SK-N-SH (cell line): ENCODE measurements at regions not wholly inside any gene's neighbourhood (a gene's known extent, or its start where the extent isn't known, plus 50 kb on each side); places are given as distances from the start of the nearest gene placed in this dataset.

Experiments
- CTCF ChIA-PET: fragments of 300-600, 350-600 bp; formaldehyde crosslinking; extraction: SDS; loops from one replicate; lab custom pipeline; 2021; lab: Yijun Ruan, JAX
- POLR2A ChIA-PET: fragments of 350-600 bp; sonication (Branson Sonifier 250); formaldehyde crosslinking; extraction: SDS; loops from one replicate; lab custom pipeline; 2020; ENCODE audit warnings: antibody characterized with exemption, inconsistent platforms; lab: Yijun Ruan, JAX
- DNase-seq: peaks from one replicate; pipeline ENCODE4 v3.0.0; 2012
- H2AFZ ChIP-seq: fragments of 200-600 bp; sonication (generic); 2 replicates; pipeline ENCODE4 v1.8.1; 2016; ENCODE audit warnings: antibody characterized with exemption, mild to moderate bottlenecking, low read depth
- H3F3A ChIP-seq: fragments of 200-600 bp; sonication (generic); replicated peaks from 2 replicates; pipeline ENCODE3; 2016; ENCODE audit warnings: antibody characterized with exemption, mild to moderate bottlenecking; ENCODE audit not compliant: insufficient read depth
- H3K27ac ChIP-seq, 2 experiments: fragments of 200-500 bp in 1 of 2; fragments of 200-600 bp in 1 of 2; sonication (Bioruptor generic) in 1 of 2; sonication (generic), shearing (Covaris generic) in 1 of 2; 2 replicates each; pipeline versions ENCODE4 v1.5.1 to v1.6.1; 2014 to 2016; ENCODE audit warnings: low read depth in 2 of 2, inconsistent platforms in 1 of 2, low read length in 1 of 2, mild to moderate bottlenecking in 1 of 2, mixed read lengths in 1 of 2
- H3K27me3 ChIP-seq: fragments of 200-600 bp; sonication (generic), shearing (Covaris generic); 2 replicates; pipeline ENCODE4 v1.6.1; 2016; ENCODE audit warnings: mixed run types; ENCODE audit not compliant: insufficient read depth
- H3K36me3 ChIP-seq, 2 experiments: fragments of 200-500 bp in 1 of 2; fragments of 200-600 bp in 1 of 2; sonication (Bioruptor generic) in 1 of 2; sonication (generic) in 1 of 2; replicated peaks in 1 of 2; 2 replicates each; pipeline versions ENCODE3 to v1.5.1; 2014 to 2016; ENCODE audit warnings: low read length in 1 of 2, mild to moderate bottlenecking in 1 of 2; ENCODE audit not compliant: insufficient read depth in 2 of 2, control insufficient read depth in 1 of 2
- H3K4me1 ChIP-seq, 2 experiments: fragments of 200-500 bp in 1 of 2; fragments of 200-600 bp in 1 of 2; sonication (Bioruptor generic) in 1 of 2; sonication (generic), shearing (Covaris generic) in 1 of 2; 2 replicates each; pipeline versions ENCODE4 v1.5.1 to v1.6.1; 2014 to 2016; ENCODE audit warnings: low read depth in 1 of 2, low read length in 1 of 2, mixed run types in 1 of 2; ENCODE audit not compliant: insufficient read depth in 2 of 2, control insufficient read depth in 1 of 2
- H3K4me2 ChIP-seq: fragments of 200-600 bp; sonication (generic), shearing (Covaris generic); 2 replicates; pipeline ENCODE4 v1.6.1; 2017; ENCODE audit warnings: mixed run types
- H3K4me3 ChIP-seq, 2 experiments: fragments of 200-500 bp in 1 of 2; fragments of 200-600 bp in 1 of 2; sonication (Bioruptor generic) in 1 of 2; sonication (generic), shearing (Covaris generic) in 1 of 2; 2 replicates each; pipeline versions ENCODE4 v1.5.1 to v1.8.1; 2014 to 2016; ENCODE audit warnings: low read depth in 2 of 2, inconsistent platforms in 1 of 2, low read length in 1 of 2, mild to moderate bottlenecking in 1 of 2, mixed read lengths in 1 of 2, moderate library complexity in 1 of 2
- H3K79me2 ChIP-seq: fragments of 200-600 bp; sonication (generic); 2 replicates; pipeline ENCODE4 v1.8.1; 2017; ENCODE audit warnings: mild to moderate bottlenecking; ENCODE audit not compliant: insufficient read depth
- H3K9ac ChIP-seq: fragments of 200-600 bp; sonication (generic); 2 replicates; pipeline ENCODE4 v1.6.1; 2017; ENCODE audit warnings: mixed run types
- H3K9me2 ChIP-seq: fragments of 200-600 bp; sonication (generic); 2 replicates; pipeline ENCODE4 v1.6.1; 2017; ENCODE audit warnings: mixed run types
- H3K9me3 ChIP-seq: fragments of 200-600 bp; sonication (generic); 2 replicates; pipeline ENCODE4 v1.6.1; 2017; ENCODE audit warnings: mixed run types, mild to moderate bottlenecking, moderate library complexity
- H4K20me1 ChIP-seq: fragments of 200-600 bp; sonication (generic); 2 replicates; pipeline ENCODE4 v1.6.1; 2017; ENCODE audit warnings: mild to moderate bottlenecking, mixed run types; ENCODE audit not compliant: insufficient read depth
- CHD2 ChIP-seq: fragments of 150-350 bp; IDR thresholded peaks from 2 replicates; pipeline ENCODE4 v1.6.1; 2018; ENCODE audit warnings: low read length; ENCODE audit not compliant: partially characterized antibody
- FOSL2 ChIP-seq: IDR thresholded peaks from 2 replicates; pipeline ENCODE4 v1.4.0; 2012; ENCODE audit warnings: low read depth, mild to moderate bottlenecking, moderate library complexity, borderline replicate concordance
- FOXJ3 ChIP-seq: sonication (generic); formaldehyde crosslinking; IDR thresholded peaks from 2 replicates; pipeline ENCODE4 v1.5.1; 2020; ENCODE audit warnings: mild to moderate bottlenecking, missing genetic modification reagents
- GABPA ChIP-seq: IDR thresholded peaks from 2 replicates; pipeline ENCODE4 v1.4.0; 2012; ENCODE audit warnings: low read depth, mild to moderate bottlenecking
- IRF3 ChIP-seq: fragments of 150-350 bp; IDR thresholded peaks from 2 replicates; pipeline ENCODE4 v1.6.1; 2016; ENCODE audit warnings: mild to moderate bottlenecking, low read depth, low read length
- NRF1 ChIP-seq: IDR thresholded peaks from 2 replicates; pipeline ENCODE4 v1.6.1; 2012; ENCODE audit warnings: low read depth, mild to moderate bottlenecking, low read length
- POLR2AphosphoS5 ChIP-seq: IDR thresholded peaks from 2 replicates; pipeline ENCODE4 v1.6.1; 2012; ENCODE audit warnings: low read depth, low read length
- REST ChIP-seq: IDR thresholded peaks from 2 replicates; pipeline ENCODE4 v1.6.1; 2012; ENCODE audit warnings: mild to moderate bottlenecking, low read depth, low read length, moderate library complexity
- SIN3A ChIP-seq: IDR thresholded peaks from 2 replicates; pipeline ENCODE4 v1.6.1; 2012; ENCODE audit warnings: low read depth, mild to moderate bottlenecking, low read length, moderate library complexity, borderline replicate concordance
- TAF1 ChIP-seq: IDR thresholded peaks from 2 replicates; pipeline ENCODE4 v1.6.1; 2012; ENCODE audit warnings: low read depth, mild to moderate bottlenecking, low read length, moderate library complexity, borderline replicate concordance
- WGBS: methylation state at CpG from one replicate; pipeline ENCODE4 v1.1.6; 2017; ENCODE audit warnings: low lambda C conversion rate; 5-methylcytosine and 5-hydroxymethylcytosine counted together
- TF ChIP-seq, protein P1 (sequence below): IDR thresholded peaks from 2 replicates; pipeline ENCODE4; 2012
- TF ChIP-seq, protein P2 (sequence below): fragments of 200-600 bp; sonication (generic); IDR thresholded peaks from 2 replicates; pipeline ENCODE4 v1.6.1; 2017; ENCODE audit warnings: antibody characterized with exemption, mild to moderate bottlenecking, moderate library complexity

GRCh38 chr1:194293851-194294405, 1107.5 kb upstream of the B3GALT2 start:
- Histone ChIP-seq H3K4me2 (no peak overlapping the region), H3F3A (no peaks in the 10 kb centered on the region), H3K27me3 (no peaks in the 10 kb centered on the region), H3K36me3 (no peaks in the 10 kb centered on the region), H3K4me1 (no peaks in the 10 kb centered on the region; a peak in 1 of 4 replicates), H4K20me1 (no peaks in the 10 kb centered on the region), H3K27ac (no peak overlapping the region), H3K9me3 (no peaks in the 10 kb centered on the region), H3K4me3 (no peak overlapping the region), H3K9me2 (no peaks in the 10 kb centered on the region), H3K9ac (no peak overlapping the region)
- no peak for DNase-seq
- POLR2A ChIA-PET, result no interaction called here
- CTCF ChIA-PET, result no interaction called here
- 56% methylated on average over 1 of the region's 1 CpG for WGBS
- no peak for TF ChIP-seq FOSL2
- TF ChIP-seq, protein P1, sequence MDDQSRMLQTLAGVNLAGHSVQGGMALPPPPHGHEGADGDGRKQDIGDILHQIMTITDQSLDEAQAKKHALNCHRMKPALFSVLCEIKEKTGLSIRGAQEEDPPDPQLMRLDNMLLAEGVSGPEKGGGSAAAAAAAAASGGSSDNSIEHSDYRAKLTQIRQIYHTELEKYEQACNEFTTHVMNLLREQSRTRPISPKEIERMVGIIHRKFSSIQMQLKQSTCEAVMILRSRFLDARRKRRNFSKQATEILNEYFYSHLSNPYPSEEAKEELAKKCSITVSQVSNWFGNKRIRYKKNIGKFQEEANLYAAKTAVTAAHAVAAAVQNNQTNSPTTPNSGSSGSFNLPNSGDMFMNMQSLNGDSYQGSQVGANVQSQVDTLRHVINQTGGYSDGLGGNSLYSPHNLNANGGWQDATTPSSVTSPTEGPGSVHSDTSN, result no peak
- TF ChIP-seq, protein P2, sequence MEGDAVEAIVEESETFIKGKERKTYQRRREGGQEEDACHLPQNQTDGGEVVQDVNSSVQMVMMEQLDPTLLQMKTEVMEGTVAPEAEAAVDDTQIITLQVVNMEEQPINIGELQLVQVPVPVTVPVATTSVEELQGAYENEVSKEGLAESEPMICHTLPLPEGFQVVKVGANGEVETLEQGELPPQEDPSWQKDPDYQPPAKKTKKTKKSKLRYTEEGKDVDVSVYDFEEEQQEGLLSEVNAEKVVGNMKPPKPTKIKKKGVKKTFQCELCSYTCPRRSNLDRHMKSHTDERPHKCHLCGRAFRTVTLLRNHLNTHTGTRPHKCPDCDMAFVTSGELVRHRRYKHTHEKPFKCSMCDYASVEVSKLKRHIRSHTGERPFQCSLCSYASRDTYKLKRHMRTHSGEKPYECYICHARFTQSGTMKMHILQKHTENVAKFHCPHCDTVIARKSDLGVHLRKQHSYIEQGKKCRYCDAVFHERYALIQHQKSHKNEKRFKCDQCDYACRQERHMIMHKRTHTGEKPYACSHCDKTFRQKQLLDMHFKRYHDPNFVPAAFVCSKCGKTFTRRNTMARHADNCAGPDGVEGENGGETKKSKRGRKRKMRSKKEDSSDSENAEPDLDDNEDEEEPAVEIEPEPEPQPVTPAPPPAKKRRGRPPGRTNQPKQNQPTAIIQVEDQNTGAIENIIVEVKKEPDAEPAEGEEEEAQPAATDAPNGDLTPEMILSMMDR, result no peak
- TF ChIP-seq IRF3, result no peak
- TF ChIP-seq CHD2, result no peak
- no peak for TF ChIP-seq TAF1
- TF ChIP-seq SIN3A, result no peak
- TF ChIP-seq GABPA, result no peak
- no peak for TF ChIP-seq NRF1
- TF ChIP-seq REST, result no peak
- TF ChIP-seq FOXJ3 (CRISPR knock-in tag), result no peak
- no peak for TF ChIP-seq POLR2AphosphoS5
- TF ChIP-seq, all 33 proteins: peak for 0
- Histone ChIP-seq H3K79me2 (no peaks in the 10 kb centered on the region), H2AFZ (no peak overlapping the region)
